ENCODE measurements at regions not wholly inside any gene's neighbourhood (a gene's known extent, or its start where the extent isn't known, plus 50 kb on each side); places are given as distances from the start of the nearest gene placed in this dataset.
"Not testable (repeated sequence)": the region's sequence is repeated elsewhere in the genome, so short reads cannot be mapped to it uniquely, and the experiment has no call there.

DNA sequence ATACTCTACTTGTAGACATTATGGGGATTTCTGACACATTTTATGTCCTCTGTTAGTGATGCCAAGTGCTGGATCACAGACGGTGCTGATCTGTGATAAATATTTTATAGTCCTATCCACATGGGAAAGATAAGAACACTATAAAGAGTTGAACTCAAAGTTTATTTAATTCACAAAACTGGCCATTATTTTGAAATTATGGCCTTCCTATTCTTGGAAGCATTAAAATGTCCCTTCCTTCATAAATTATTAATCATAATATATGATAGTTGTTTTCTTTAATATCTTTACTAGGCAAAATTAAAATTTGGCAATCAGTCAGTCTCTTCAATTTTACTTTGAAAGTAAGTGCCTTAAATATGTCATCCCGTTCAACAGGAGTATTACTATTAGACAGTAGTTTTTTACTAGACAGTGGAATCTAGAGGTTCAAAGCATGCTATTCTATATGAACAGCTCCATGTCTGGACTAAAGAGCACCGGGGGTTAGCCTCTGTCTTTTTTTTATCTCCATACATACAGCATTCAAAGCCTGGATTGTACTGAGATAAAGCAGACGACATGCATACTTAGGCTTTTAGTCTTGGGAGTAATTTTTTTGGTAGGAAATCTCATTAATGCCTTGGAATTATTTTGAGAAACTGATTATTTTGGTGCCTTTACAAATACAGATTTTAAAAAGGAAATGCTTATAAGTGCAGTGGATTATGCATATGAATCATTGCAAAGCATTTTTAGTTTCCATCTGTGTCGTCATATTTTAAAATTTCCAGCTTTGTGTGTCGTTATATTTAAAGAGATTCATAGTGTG is 306.1 kb upstream of the RGS6 start:
- POLR2A ChIA-PET = interaction anchor here (0.6 kb wide), 1 partner anchor 90 kb away, joined by 4 read pairs; no protein-coding TSS in a partner anchor
- CTCF ChIA-PET = interaction anchor here (0.6 kb wide), 1 partner anchor 374 kb away, joined by 3 read pairs; no protein-coding TSS in a partner anchor

DNA sequence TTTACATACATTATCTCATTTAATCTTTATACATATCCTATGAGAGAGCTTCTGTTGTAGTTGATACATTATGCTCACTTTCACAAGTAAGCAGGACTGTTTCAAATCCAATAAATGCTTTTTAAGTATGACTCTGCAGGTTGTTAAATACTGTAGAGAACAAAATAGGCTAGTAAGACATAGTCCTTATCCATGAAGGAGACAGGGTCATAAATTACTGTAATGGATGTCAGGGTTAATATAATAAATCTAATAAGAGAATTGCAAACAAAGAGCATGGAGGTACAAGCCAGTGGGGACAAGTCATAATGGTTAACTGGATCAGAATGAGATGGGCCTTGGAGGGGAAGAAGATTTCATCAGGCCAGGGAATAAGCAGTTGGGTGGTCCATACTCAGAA is 303.8 kb upstream of the RGS6 start:
- POLR2A ChIA-PET = no interaction called here
- CTCF ChIA-PET = no interaction called here

DNA sequence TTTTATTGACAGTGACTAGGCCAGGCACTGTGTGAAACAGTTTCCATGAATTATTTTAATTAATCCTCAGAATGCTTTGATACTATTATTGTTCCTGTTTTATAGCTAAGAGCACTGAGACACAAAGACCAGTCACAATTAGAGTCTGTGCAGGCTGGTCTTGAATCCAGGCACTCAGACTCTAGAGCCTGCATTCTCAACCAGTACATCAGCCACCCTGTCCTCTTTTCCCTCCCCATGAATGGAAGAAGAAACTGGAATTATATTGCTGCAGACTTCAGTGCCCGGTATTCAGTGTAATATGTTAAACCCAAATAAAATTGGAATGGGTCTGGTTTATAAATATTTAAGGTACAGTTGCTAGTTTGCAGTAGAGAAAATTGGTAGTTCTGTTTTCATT is 303.0 kb upstream of the RGS6 start:
- CTCF ChIA-PET = no interaction called here

DNA sequence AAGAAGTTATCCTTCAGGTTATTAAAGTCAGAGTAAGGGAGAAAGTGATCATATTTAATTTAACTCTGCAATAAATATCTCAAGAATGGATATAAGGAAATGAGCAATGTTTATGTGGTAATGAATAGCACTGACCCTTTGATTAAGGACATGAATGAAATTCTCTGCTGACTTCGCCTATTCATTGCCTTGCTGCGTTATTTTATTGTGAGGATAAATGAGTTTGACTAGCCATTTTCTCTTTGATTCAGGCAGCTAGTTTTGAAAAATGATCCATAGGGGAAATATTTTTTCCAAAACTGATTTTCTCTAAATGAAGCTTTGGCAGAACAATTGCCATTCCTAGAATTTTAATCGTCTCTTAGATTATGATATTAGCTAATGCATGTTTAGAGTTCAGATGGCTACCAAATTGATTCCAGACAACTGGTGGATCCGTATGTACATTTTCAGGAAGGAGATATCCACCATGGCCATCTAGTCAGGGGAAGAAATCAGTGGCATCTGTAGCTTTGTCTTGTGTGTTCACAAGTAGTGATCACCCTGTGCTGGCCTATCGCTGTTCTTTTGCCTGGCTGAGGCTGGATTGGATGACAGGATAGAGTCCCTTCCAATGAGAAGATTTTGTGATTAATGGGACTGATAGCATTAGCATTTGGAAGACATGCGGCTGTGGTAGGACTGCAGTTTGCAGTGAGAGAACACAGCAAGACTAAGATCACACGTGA is 302.3 kb upstream of the RGS6 start:
- ChIA-PET CTCF (no interaction called here), POLR2A (no interaction called here)

More for the DNA sequence above, 303.0 kb upstream of the RGS6 start:
- POLR2A ChIA-PET = no interaction called here

DNA sequence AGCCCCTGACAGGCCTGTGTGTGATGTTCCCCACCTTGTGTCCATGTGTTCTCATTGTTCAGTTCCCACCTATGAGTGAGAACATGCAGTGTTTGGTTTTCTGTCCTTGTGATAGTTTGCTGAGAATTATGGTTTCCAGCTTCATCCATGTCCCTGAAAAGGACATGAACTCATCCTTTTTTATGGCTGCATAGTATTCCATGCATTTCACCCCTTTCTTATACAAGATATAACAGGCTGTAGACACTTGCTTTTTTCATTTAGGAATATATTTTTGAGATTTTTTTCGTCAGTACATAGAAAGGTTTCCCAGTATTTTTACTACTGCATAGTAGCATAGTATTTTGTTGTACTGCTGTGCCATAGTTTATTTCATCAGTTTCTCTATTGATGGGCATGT is 301.2 kb upstream of the RGS6 start:
- CTCF ChIA-PET, POLR2A ChIA-PET: not testable (repeated sequence)

DNA sequence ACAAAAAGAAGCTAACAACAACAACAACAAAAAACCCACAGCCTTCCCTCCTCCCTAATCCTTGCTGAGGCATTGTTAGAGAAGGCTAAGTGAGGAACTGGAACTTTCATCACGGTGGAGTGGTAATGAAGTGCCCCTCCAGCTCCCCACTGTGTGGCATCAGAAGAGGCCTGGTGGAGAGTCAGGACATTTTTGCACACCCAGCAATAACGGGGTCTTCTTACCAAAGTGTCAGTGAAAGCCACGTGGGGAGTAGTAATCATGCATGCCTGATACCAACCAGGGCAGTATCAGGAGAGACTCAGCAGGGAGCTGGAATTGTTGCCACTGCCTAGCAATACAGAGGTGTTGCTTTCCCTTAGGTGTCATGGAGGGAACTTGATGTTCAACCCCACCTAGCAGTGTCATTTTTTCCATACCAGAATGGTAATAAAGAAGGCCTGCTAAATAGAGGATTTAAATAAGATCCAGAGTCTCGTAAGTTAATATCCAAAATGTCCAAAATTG is 299.7 kb upstream of the RGS6 start:
- POLR2A ChIA-PET = no interaction called here
- CTCF ChIA-PET = no interaction called here

DNA sequence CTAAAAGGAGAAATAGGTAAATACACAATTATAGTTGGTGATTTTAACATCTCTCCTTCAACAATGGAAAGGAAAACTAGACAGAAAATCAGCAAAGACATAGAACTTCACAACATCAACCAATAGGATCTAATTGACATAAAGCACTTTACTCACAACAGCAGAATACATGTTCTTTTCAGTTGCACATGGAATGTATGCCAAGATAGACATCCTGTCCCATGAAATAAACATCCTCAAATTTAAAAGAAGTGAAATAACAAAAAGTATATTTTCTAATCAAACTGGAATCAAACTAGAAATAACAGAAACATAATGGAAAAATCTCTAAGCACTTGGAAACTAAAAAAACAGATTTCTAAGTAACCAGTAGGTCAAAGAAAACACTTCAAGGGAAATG is 296.2 kb upstream of the RGS6 start:
- POLR2A ChIA-PET = no interaction called here

DNA sequence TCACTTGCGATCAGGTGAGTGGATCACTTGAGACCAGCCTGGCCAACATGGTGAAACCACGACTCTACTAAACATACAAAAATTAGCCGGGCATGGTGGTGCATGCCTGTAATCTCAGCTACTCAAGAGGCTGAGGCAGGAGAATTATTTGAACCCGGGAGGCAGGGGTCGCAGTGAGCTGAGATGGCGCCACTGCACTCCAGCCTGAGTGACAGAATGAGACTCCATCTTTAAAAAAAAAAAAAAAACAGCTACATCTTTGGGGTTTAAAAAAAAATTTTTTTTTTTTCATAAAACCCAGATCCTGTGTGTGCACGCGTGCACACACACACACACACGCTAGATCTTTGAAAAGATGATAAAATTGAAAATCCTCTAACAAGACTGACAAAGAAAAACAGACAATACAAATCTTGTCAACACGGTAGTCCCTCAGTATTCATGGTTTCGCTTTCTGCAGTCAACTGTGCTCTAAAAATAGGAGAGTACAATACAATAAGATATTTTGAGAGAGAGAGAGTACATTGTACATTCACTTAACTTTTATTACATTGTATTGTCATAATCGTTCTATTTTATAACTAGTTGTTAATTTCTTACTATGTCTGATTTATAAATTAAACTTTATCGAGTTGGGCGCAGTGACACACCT is 295.3 kb upstream of the RGS6 start:
- ChIA-PET POLR2A (no interaction called here), CTCF (no interaction called here)

More for the DNA sequence above, 296.2 kb upstream of the RGS6 start:
- CTCF ChIA-PET = no interaction called here

DNA sequence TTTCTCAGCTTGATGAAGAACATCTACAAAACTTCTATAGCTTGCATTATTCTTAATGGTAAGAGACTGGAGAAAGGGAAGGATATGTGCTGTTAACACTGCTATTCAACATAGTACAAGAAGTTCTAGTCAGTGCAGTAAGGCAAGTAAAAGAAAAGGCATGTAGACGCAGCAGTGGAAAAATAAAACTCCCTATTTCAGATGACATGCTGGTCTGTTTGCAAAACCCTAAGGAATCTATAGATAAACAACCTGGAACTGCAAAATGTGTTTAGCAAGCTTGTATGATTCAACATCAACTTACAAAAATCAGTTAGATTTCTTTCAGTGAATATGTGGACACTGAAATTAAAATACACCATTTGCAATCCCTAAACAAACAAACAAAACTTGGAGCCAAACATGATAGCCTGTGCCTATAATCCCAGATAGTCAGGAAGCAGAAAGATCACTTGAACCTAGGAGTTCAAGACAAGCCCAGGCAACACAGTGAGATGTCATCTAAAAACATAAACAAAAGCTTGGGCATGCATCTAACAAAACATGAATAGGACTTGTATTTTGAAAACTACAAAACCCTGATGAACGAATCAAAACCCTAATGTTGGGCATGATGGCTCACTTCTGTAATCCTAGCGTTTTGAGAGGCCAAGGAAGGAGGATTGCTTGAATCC is 293.6 kb upstream of the RGS6 start:
- ChIA-PET POLR2A (no interaction called here), CTCF (interaction anchor here (0.6 kb wide), 1 partner anchor 24 kb away, joined by 3 read pairs; no protein-coding TSS in a partner anchor)

DNA sequence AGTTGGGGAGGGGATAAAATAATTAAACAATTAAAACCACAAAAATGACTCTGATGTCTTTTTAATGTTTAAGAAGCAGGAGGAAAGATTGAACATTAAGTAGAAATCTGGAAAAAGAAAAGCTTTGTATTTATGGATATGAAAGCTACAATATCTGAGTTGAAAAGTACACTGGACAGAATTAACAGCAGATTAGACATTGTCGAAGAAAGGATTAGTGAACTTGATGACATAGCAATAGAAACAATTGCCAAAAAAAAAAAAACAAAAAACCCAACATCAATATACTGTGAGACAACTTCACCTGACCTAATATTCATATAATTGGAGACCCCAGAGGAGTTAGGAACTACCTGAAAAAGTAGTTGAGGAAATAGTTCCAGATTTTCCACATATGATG is 289.5 kb upstream of the RGS6 start:
- ChIA-PET POLR2A (no interaction called here), CTCF (no interaction called here)

DNA sequence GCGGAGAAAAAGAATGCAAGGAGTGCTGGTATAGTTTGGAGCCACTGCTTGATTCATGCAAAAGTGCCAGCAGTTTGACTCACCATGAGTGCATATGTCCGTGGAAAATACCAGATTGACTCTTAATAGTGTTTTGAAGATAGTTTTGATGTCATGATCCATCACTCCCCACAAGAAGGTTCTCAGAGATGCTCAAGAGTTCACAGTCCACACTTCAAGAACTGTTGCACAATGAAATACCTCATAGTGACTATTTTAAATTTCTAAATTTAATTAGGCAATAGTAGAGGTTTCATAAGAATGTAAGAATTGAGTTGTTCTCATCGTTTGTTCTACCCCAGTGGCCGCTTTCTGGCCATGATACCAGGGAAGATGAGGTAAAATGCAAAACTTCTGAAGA is 286.6 kb upstream of the RGS6 start:
- POLR2A ChIA-PET = no interaction called here
- CTCF ChIA-PET = no interaction called here

DNA sequence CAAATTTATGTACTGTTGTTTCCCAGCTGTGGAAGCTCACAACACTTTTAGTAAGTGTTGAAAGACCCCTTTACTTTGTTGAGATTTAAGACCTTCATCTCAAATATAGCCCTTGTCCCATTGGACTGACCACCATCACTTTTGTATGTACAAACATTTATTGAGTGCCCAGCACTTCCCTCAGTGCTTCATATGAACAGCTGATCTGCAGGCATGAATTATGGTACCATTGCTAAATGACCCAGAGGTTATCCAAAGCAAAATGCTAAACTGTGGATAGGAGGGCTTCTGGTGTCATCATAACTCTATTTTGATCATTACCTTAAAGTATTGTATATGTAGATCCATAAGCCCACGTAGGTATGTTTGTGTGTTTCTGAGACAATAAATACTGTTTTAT is 285.7 kb upstream of the RGS6 start:
- POLR2A ChIA-PET = no interaction called here

DNA sequence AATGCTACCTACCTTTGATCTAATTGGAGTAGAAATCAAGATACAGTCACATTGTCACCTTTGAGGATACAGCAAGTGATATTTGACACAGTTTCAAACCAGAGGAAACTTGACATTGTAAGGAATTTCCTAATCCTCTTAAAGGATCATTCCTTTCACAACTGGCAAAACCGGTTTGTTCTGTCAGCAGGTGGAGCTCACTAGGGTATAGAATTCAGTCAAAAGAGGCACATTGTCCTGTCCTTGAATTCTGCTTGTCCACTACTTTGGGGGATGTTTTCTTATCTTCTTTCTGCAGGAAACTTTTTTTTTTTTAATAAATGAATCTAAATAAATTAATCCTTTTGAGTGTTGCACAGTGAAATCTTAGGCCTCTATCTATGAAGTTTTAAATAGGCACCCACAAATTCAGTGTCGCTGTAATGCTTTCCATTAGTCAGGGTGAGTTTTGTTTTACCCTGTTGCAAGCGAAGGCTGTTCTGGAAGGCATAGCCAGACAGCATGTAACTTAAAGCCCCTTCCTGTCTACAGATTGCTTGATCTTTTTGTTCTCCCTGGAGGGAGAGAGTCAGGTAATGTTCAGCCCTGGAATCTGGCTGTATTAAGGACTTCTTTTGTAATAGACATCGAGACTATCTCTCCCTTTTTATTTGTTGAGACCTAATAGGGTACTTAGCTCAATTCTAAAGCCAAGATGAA is 285.0 kb upstream of the RGS6 start:
- ChIA-PET POLR2A (no interaction called here), CTCF (no interaction called here)

More for the DNA sequence above, 285.7 kb upstream of the RGS6 start:
- CTCF ChIA-PET = no interaction called here

DNA sequence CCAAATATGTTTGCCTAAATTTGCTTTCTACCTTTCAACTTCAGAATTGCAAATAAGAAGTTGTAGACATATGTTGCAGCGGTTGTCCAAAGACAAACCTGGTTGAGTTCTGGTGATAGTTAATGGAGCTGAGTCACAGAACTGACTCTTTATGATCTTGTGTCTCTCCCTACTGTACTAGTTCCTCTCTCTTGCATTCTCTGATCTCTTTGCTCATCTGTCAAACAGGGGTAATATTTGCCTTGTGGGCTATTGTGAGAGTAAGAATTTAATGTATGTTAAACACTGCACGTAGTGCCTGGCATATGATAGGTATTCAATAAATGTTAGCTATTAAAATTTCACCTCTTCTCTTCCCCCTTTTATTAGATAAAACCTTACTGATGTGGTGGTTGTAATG is 283.5 kb upstream of the RGS6 start:
- CTCF ChIA-PET = interaction anchor here (0.7 kb wide), 1 partner anchor 16 kb away, joined by 3 read pairs; no protein-coding TSS in a partner anchor
- POLR2A ChIA-PET = no interaction called here

DNA sequence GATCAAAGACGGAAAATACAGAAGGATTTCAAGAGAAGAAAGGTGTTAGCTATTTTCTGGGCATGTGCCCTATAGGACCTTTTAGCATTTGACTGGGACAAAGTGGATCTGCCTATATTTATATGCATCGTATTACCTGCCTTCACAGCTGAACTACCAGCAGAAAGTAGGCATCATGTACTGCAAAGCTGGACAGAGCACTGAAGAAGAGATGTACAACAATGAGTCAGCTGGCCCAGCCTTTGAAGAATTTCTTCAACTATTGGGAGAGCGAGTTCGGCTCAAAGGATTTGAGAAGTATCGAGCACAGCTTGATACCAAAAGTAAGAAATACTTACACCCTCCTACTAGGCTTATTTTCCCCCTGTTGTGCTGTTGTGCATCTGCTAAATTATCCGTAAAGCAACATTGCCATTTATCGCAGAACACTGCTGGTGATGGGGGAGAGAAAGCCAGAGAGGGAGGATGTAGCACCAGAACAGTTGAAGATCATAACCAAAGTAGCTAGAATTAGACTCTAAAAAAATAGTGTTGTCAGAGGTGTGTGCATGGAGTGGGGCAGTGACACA is 282.0 kb upstream of the RGS6 start:
- POLR2A ChIA-PET = no interaction called here
- CTCF ChIA-PET = no interaction called here

DNA sequence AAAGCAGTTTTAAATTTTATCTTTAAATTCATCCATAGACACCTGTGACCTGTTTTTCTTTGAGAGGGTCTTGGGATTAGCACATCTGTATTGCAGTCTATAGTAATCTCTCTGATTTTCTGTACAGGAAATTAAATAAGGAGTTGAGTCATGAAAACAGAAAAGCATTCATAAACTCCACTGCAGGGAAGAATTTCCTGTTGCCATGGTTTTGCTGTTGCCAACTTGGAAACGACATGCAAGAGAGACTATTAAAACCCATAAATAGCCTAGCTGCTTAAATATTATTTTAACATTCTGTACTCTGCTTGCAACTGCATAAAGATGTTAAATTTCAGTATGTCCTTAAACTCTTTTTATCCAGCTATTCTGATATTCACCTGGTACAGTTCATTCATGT is 281.0 kb upstream of the RGS6 start:
- ChIA-PET CTCF (interaction anchor here (0.5 kb wide), 1 partner anchor 141 kb away, joined by 3 read pairs; no protein-coding TSS in a partner anchor), POLR2A (no interaction called here)

DNA sequence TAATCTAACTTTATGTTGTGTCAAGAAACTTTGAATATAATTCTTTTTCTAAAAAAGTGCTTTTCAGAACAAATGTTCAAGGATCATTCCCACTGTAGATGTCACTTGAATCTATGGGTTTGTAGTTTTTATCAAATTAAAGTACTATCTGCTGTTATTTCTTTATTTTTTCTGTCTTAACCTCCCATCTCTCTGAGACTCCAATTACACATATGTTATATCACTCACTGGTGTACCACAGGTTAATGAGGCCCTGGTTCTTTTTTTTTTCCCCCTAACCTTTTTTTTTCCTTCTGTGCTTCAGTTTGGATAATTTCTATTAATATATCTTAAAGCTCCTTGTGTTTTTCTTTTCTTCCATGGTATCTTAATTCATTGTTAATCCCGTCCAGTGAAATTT is 279.9 kb upstream of the RGS6 start:
- CTCF ChIA-PET = no interaction called here
- POLR2A ChIA-PET = no interaction called here

DNA sequence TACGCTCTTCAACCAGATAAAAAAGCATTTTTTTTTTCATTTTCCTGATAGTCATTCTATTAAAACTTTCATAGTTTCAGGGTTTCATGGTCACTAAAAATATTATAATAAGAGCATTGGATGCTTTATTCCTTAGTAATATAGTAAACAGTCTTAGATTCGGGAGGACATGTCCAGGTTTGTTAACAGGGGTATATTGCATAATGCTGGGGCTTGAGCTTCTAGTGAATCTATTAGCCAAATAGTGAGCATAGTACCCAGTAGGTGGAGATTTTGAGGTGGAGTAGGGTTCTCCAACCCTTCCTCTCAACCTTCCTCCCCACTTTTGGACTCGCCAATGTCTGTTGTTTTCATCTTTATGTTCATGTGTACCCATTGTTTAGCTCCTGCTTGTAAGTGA is 277.4 kb upstream of the RGS6 start:
- POLR2A ChIA-PET = no interaction called here
- CTCF ChIA-PET = no interaction called here

DNA sequence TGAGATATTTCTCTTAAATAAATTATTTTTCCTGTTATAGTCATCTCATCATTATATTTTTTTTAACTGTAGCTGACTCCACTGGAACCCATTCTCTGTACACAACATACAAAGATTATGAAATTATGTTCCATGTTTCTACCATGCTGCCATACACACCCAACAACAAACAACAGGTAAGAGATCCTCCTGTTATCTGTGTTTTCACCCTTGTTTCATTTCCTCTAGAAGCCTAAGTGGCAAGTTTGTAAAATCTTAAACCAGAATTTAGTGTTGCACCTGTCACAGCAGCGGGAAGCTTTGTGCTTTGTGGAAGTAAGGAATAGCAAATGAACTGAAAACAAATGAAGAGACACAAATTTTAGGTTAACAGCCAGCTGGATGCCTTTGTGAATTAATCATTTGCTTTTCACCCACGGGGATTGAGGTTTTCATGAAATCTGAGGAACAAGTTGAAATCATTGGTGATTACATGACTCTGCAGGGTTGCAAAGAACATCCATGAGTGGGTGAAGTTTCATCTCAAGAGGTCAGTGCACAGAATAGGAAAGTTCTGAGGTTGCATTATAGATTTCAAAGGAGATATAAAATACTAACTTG is 273.9 kb upstream of the RGS6 start:
- ChIA-PET POLR2A (interaction anchor here (0.9 kb wide), 1 partner anchor 516 kb away, joined by 3 read pairs; no protein-coding TSS in a partner anchor), CTCF (no interaction called here)

All from activated CD8-positive, alpha-beta memory T cell treated with anti-CD3 and anti-CD28 coated beads for 36 hours (primary cell).